HT-29 (cell line): ENCODE measurements at regions not wholly inside any gene's neighbourhood (a gene's known extent, or its start where the extent isn't known, plus 50 kb on each side); places are given as distances from the start of the nearest gene placed in this dataset.
"Not testable (repeated sequence)": the region's sequence is repeated elsewhere in the genome, so short reads cannot be mapped to it uniquely, and the experiment has no call there.

Experiments
- DNase-seq: peaks from one replicate; pipeline ENCODE4 v3.0.0-alpha.2; 2015; ENCODE audit warnings: low spot score

DNA sequence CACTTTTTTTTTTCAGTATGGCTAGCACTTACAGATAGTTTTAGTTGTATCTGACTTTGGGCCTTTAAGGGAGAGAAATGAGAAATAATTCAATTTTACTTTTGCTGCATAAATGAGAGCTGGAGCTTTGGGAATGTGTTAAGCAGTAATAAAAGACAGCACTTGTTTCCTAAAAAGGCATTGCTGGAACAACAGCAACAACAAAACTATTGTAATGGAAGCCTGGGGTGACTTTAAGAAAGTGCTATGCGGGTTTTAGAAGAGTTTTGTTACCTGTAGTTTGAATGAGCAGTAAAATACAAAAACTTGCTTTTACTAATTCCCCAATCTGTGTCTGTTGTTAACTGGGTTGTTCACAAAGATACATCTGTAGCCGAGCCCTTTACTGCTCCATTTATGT lies 774.0 kb upstream of the ARPP21 start:
- DNase-seq = no peak

DNA sequence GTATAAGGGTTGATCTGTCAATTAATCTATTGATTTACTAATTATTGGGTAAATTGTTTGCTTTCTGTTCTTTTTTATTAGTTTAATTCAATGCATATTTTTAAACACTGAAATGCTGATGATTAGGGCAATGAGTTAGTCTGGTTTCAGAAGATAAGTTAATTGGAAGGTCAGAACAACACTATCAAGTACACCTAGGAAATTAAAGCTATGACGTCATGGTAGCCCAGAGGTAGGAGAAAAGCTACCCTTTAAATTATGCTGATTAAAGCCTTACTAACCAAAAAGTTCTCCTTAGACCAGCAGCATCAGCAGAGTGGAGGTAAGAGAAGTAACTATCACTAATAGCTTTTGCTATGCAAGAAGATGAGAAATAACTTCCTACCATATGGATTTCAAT lies 770.4 kb upstream of the ARPP21 start:
- no peak for DNase-seq

DNA sequence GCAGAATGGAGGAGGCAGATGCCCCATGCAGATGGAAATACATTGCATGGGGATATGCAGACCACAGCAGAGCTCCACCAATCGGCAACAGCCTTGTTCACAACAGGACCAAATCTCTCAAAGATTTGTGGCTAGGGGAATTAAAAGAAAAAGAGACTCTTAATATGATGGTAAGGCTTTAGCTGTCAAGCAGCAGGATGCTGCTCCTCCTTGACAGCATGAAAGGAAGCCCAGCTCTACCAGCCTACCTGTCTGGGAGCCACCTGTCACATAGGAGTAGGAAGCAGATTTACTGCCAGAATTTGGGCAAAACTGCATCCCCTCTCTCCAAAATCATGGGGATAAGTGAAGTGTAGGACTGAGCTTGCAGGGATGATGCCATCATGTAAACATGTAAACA lies 769.6 kb upstream of the ARPP21 start:
- DNase-seq = no peak

DNA sequence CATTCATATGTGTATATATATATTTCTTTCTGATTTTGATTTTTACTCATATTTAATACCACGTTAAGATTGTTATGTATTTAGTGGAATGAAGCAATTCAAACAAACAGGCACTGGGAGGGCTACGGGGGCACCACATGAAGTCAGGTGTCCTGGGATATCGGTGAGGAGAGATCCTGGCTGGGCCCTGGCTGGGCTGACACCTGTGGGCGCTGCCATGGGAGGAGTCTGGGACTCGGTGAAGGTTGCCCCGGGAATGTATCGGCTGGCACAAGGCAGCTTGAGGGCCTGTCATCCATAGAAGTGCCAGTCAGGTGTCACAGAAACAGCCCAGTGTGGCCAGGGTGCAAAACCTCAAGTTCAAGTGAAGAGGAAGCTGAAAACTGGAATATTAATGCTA lies 766.9 kb upstream of the ARPP21 start:
- no peak for DNase-seq

DNA sequence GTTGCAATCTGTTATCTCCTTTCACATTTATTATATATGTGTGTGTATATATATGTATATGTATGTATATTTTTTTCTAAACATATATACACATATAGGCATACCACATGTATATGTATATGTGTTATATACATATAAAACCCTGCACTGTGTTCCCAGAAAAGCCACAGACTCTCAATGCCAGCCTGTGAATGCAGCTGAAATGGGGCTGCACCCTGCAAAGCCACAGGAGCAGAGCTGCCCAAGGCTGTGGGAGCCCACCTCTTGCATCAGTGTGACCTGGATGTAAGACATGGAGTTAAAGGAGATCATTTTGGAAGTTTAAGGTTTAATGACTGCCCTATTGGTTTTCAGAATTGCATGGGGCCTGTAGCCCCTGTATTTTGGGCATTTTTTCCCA lies 762.3 kb upstream of the ARPP21 start:
- DNase-seq = no peak

DNA sequence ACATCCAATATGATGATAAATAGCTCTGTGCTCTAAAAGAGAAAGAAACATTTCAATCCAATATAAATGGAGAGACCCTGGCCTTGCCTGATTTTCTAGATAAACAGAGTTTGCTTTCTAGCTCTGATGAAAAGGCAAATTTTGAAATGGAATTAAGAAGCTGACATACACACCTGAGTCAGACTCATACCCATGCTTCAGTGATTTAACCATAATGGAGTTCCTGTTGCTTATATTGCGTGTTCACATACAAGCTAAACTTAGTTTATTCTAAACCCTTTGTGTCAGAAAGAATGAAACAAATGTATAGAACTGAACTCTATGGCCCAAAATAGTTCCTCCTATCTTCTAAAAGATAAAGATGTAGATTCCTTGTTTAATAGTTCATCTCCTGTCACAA lies 760.8 kb upstream of the ARPP21 start:
- DNase-seq = no peak

DNA sequence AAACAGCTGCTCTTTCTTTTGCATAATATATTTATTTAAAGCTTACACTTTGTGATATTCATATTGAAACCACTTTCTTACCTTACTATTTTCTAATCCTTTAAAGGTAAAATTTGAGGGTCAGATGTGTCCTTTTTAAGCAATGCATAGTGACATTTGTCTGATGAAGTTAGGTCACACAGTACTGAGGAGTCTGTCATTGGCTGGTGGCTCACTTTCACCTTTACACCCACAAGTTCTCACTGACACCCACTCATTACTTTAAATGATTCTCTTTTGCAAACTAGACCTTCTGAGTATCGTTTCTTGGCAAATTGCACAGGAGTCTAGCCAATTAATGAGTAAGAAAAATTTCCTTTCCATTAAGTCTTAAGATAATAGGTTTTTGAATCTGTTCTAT lies 758.3 kb upstream of the ARPP21 start:
- DNase-seq = no peak

DNA sequence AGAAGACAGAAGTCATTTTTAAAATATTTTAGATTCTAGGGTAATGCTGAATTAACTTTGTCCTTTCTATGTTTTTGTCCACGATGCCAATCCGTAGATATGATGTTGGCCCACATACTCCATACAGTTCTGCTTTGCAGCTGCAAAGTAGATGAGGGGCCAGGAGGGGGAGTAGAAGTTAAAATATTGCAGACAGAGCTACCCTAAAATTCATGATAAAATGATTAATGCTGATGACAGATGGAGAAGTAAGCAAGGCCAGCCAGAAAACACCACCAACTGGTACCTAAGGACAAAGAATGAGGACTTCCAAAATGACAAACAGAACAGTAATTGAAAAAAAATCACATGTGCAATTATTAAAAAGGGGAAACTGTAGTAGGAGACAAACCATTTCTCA lies 756.6 kb upstream of the ARPP21 start:
- no peak for DNase-seq

DNA sequence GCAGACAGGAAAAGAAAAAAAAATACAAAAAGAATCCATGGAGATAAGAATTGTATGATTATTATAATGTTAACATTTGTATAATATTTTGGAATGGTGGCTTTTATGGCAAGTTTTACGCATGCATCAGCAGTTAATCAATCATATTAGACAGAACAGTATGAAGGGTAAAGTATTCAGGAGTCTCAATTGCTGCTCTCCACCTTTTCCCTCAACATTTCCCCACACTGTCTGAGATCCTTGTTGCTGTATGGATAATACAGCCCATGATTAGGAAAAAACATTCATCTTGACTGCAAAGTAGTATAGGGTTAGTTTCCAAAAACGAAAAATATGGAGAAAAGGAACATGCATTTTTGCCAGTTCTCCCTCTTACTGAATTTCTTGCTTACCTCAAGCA lies 755.3 kb upstream of the ARPP21 start:
- no peak for DNase-seq

DNA sequence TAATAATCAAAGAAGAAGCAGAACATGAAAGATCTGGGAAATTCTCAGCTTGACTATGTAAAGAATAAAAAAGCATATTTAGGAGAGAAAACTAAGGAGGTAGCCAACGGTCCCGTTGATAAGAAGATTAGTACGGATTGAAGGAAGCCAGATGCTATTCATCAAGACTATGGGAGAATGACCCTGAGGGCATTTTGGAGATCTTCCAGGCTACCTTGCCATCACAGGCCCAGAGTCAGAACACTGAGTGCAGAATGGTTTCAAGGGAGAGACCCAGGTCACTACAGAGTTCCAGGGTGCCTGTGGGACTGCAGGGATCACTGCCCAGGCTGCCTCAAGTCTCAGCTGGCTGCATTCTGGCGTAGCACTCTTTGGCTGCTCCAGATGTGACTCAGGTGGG lies 752.9 kb upstream of the ARPP21 start:
- DNase-seq = no peak

DNA sequence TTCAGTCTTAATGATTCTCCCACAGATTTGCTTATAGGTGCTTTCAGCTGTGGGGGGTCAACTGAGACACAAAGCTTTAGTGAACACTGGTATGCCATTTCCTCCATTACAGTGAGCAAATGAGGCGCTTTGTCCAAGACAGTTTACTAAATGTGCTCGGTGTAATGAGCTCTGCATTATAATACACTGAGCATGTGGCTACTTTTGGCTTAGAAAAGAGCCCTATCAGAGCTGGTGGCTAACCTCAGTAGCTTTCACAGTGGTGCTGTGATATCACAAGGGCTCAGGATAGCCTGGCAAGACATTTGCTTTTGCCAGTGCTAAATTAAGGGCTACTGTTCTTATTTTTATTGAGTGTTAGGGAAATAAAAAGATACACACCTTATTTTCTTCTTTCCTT lies 749.7 kb upstream of the ARPP21 start:
- DNase-seq = no peak

DNA sequence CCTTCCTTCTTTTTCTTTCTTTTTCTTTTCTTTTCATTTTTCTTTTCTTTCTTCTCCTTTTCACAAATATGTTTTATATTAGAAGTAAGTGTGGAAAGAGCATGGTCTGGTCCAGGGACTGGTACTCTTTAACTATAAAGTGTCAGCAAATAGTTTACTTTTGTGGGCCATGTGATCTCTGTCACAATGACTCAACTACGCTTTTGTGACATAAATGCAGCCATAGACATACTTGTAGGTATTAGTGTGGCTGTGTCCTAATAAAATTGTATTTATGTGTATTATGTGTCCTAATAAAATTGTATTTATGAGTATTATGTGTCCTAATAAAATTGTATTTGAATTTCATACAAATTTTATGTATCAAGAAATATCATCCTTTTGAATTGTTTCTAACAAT lies 749.1 kb upstream of the ARPP21 start:
- DNase-seq = no peak

DNA sequence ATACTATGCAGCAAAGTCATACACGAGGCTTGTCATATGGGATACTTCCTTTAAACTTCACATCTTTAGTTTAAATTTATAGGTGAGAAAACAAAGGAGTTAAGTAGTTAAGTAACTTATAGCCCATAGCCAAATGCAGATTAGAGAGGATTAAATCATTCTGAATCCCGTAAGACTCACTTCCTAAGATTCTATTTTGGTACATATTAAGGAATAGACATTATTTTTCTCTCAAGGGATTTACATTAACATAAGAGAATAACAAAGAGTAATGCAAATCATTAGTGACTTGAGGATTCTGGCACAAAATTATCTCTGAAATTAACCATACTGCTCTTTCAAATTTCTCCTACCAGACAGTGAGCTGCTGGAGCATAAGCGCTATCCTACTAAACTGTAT lies 747.4 kb upstream of the ARPP21 start:
- no peak for DNase-seq

DNA sequence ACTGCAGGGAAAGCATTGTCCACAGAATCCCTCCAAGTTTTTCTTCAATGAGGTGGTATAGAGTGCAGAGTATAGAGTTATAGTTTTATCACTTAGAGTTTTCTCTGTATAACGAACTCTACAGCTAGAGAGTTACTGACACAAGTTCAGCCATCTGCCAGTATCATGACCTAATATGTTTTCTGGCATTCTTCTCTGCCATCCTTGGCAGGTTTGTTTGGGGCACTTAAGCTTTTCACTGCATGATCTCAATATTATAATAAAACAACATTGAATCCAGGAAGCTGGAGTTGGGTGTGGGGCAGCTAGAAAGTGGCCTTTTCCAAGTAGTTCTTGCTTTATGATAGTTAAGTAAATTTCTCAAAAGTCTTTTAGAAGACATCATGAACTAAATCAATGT lies 743.5 kb upstream of the ARPP21 start:
- DNase-seq = no peak

DNA sequence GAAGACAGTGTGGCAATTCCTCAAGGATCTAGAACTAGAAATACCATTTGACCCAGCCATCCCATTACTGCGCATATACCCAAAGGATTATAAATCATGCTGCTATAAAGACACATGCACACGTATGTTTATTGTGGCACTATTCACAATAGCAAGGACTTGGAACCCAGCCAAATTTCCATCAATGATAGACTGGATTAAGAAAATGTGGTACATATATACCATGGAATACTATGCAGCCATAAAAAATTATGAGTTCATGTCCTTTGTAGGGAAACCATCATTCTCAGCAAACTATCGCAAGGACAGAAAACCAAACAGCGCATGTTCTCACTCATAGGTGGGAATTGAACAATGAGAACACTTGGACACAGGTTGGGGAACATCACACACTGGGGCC lies 729.6 kb upstream of the ARPP21 start:
- not testable (repeated sequence) for DNase-seq

DNA sequence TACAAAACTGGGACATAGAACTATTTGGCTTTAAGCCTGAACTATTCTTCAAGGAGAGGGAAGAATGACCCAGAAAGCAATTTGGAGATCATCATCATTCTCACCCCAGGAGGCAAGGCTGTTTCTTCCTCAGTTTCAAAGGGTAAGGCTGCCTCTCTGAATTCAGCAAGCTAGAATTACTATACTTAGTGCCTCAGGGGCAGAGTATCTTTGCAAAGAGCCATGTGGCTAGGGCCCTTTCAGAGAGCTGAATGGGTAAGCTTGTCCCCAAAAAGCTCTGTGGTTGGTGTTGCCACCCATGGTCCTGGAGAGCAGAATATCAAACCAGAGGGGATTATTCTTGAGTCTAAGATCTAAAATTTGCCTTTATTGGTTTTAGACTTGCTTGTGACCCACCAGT lies 720.3 kb upstream of the ARPP21 start:
- no peak for DNase-seq

DNA sequence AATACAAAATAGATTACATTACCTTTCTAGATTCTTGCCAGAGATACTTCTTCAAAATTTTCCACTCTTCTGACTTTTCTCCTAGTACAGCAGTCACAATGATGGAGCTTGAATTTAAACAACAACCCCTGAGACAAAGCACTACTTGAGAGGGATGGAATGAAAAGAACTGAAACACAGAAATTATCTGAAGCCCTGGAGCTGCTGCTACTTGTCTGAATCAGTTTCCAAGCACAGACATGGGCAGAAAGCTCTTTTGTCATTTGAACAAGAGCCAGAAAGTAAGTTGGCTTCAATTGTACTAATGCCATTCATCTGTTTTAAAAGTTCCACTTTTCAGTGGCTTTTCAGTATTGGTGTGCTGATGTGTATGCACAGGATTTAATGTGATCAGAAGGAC lies 718.5 kb upstream of the ARPP21 start:
- no peak for DNase-seq

DNA sequence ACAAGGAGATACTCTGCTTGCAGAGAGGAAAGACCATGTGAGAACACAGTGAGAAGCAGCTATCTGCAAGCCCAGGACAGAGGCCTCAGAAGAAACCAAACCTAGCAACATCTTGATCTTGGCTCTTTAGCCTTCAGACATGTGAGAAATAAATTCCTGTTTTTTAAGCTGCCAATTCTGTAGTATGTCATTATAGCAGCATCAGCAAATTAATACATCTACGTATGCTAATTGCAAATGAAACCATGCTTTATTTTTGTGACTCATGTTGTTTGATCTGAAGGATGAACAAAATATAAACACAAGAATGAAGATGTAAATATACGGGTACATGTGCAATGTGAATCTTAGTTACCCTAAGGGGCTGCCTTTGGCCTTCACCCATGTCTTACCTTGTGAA lies 714.4 kb upstream of the ARPP21 start:
- DNase-seq = no peak

DNA sequence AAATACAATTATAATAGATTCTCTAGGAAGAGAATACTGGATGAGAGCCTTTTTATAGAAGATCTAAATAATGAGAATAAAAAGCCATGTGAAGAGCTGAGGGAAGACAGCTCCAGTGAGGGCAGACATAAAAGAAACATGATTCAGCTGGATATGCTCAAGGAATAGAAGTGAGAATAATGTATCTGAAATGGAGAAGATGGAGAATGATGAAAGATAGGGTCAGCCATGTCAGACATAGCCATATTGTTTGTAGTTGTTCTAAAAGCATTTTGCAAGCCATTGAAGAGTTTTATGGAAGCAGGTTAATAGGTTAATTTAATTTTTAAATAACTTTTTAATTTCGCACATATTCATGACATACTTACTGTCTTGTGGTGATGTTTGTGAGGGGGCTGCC lies 713.5 kb upstream of the ARPP21 start:
- DNase-seq = no peak

DNA sequence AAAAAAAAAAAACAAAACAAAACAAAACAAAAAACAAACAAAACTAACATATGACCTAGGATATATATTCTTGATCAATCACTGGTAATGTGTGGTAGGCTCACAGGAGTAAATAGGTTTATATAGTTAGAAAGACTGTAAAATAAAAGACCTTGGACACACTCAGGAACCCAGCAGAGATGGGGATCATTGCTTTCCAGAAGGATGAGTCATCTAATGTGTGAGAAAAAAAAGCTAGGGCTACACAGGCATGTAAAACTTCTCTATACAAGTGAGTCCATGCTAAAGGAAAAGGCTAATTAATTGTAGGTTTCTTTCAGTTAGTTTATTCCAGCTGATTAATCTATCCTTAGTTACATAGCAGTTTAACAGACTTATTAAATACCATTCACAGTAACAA lies 710.3 kb upstream of the ARPP21 start:
- DNase-seq = no peak

DNA sequence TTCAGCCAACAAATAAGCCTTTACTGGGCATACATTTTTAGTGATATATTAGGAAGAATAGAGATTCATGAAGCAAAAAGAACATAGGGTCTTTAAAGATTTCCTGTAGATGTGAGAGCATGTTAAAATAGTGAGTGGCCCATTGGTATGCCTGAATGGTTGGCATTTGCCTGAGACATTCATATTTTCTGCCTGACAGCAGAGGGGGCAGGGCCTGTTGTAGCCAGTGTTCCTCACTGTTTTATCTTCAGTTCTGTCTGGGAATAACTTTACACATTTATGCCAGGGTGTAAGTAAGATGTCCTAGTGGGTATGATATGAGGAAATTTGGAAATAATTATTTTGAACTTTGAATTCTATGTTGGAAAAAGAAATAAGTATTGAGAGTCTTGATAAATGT lies 704.7 kb upstream of the ARPP21 start:
- no peak for DNase-seq

DNA sequence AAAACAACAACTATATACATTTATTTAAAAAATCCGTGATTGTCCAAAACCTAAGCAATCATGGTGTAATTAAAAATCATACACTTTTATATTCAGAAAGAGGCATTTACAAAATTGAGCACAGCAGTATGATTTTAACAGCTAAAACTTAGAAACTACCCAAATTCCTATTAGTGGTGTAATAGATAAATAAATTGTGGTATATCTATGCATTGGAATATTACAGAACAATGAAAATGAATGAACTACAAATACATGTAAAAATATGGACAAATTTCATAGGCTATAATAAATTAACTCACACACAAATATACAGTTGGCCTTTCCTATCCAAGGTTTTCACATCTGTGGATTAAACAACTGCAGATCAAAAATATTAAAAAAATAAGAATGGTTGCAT lies 700.5 kb upstream of the ARPP21 start:
- DNase-seq = no peak

DNA sequence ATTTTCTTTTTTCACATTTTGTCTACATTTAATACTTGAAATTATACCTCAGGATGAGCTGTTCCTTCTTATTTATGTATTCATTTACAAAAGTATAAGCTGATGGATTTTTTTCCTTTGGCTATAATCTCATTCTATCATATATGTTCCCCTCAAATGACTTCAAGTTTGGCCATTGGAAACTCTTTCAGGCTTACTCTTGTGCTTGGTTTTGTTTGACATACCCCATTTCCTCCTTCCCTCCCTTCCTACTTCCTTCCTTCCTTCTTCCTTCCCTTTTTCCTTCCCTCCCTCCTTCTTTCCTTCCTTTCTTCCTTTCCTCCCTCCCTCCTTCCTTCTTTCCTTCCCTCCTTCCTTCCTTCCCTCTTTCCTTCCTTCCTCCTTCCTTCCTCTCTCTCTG lies 697.1 kb upstream of the ARPP21 start:
- no peak for DNase-seq

DNA sequence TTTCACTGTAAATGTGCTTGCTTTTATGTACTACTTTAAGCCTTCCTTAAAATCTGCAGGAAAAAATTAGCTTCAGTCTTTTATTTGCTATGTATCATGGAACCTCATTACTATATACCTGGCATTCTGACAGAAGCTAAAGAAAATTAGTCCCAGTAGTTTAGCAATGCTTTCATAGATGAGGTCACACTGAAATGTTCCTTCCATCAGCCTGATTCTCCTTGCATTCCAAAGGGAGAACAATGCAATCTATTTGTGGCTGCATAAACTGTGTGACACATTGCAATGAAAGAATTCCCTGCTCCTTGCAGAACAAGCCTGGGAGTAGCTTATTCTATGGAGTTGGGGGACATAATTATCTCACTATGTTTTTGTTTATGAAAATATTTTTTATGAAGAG lies 691.5 kb upstream of the ARPP21 start:
- DNase-seq = no peak

DNA sequence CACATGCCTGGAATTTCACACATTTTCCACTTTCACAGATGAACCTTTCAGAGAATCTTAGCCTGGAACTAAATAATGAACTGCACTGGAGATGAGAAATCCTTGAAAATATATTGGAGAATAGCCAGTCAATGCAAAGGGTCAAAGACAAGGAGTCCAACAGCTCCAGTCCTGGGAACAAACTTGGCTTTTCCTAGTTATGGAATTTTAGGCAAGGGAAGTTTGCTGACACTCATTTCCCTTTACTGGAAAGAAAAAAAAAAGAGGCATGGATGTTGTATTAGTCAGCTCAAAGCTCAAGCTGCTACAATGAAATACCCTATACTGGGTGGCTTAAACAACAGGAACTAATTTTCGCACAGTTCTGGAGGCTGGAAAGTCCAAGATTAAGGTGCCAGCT lies 690.8 kb upstream of the ARPP21 start:
- DNase-seq = no peak
